ENCODE measurements at regions not wholly inside any gene's neighbourhood (a gene's known extent, or its start where the extent isn't known, plus 50 kb on each side); places are given as distances from the start of the nearest gene placed in this dataset.

GRCh38 chr17:13355054-13355453, 246.7 kb downstream of the HS3ST3A1 start:
- Mint-ChIP-seq H3K9me3 (no peaks in the 10 kb centered on the region), H3K27me3 (ENCODE audit: low read depth) (no peaks in the 10 kb centered on the region), H3K4me3 (no peak overlapping the region), H3K36me3 (no peaks in the 10 kb centered on the region), H3K27ac (no peak overlapping the region), H3K4me1 (peaks cover 6% of the 10 kb centered on the region)
- DNase-seq (ENCODE audit: low spot score in 2 of 2, unreplicated experiment in 2 of 2) = no peak
- TF ChIP-seq, protein P1, sequence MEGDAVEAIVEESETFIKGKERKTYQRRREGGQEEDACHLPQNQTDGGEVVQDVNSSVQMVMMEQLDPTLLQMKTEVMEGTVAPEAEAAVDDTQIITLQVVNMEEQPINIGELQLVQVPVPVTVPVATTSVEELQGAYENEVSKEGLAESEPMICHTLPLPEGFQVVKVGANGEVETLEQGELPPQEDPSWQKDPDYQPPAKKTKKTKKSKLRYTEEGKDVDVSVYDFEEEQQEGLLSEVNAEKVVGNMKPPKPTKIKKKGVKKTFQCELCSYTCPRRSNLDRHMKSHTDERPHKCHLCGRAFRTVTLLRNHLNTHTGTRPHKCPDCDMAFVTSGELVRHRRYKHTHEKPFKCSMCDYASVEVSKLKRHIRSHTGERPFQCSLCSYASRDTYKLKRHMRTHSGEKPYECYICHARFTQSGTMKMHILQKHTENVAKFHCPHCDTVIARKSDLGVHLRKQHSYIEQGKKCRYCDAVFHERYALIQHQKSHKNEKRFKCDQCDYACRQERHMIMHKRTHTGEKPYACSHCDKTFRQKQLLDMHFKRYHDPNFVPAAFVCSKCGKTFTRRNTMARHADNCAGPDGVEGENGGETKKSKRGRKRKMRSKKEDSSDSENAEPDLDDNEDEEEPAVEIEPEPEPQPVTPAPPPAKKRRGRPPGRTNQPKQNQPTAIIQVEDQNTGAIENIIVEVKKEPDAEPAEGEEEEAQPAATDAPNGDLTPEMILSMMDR (IDR thresholded peaks at IDR 0.05; ENCODE audit: unreplicated experiment) = no peak

GRCh38 chr17:13353590-13353989, 248.1 kb downstream of the HS3ST3A1 start:
- no peak overlapping the region for H3K4me3 Mint-ChIP-seq
- DNase-seq (ENCODE audit: low spot score in 2 of 2, unreplicated experiment in 2 of 2) = no peak
- TF ChIP-seq, protein P1 (IDR thresholded peaks at IDR 0.05; ENCODE audit: unreplicated experiment) = no peak
- no peaks in the 10 kb centered on the region for H3K9me3 Mint-ChIP-seq
- no peaks in the 10 kb centered on the region for H3K36me3 Mint-ChIP-seq
- no peak overlapping the region for H3K27ac Mint-ChIP-seq
- H3K27me3 Mint-ChIP-seq (ENCODE audit: low read depth) = no peaks in the 10 kb centered on the region
- H3K4me1 Mint-ChIP-seq = peaks cover 6% of the 10 kb centered on the region

GRCh38 chr17:13352747-13353415, 248.8 kb downstream of the HS3ST3A1 start:
- H3K36me3 Mint-ChIP-seq = no peaks in the 10 kb centered on the region
- TF ChIP-seq, protein P1 (IDR thresholded peaks at IDR 0.05; ENCODE audit: unreplicated experiment) = no peak
- H3K27ac Mint-ChIP-seq = no peak overlapping the region
- peaks cover 6% of the 10 kb centered on the region for H3K4me1 Mint-ChIP-seq
- H3K27me3 Mint-ChIP-seq (ENCODE audit: low read depth) = no peaks in the 10 kb centered on the region
- no peaks in the 10 kb centered on the region for H3K9me3 Mint-ChIP-seq
- no peak for DNase-seq (ENCODE audit: low spot score in 2 of 2, unreplicated experiment in 2 of 2)
- H3K4me3 Mint-ChIP-seq = no peak overlapping the region

DNA sequence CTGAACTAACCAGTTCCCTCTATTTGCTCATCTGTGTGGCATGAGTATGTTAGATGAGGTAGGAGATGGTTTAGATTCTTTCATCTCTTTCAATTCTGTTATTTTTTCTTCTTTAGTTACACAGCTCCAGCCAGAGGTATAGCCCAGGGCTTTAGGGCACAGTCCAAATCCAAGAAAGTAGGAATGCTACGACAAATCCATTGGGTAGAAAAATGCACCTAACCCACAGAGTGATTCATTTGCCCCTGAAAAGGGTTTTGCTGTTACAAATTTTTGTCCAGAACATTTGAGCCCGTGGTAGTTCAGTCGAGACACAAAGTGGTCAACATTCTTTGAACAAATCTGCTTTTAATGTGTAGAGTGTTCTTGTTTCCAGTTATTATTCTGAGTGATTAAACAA, 250.7 kb downstream of the HS3ST3A1 start:
- Mint-ChIP-seq H3K27me3 (ENCODE audit: low read depth) (no peaks in the 10 kb centered on the region), H3K4me3 (no peak overlapping the region), H3K36me3 (no peaks in the 10 kb centered on the region), H3K4me1 (peaks cover 6% of the 10 kb centered on the region), H3K27ac (no peak overlapping the region), H3K9me3 (peaks cover 8% of the 10 kb centered on the region)
- TF ChIP-seq, protein P1 (IDR thresholded peaks at IDR 0.05; ENCODE audit: unreplicated experiment) = no peak
- no peak for DNase-seq (ENCODE audit: low spot score in 2 of 2, unreplicated experiment in 2 of 2)

DNA sequence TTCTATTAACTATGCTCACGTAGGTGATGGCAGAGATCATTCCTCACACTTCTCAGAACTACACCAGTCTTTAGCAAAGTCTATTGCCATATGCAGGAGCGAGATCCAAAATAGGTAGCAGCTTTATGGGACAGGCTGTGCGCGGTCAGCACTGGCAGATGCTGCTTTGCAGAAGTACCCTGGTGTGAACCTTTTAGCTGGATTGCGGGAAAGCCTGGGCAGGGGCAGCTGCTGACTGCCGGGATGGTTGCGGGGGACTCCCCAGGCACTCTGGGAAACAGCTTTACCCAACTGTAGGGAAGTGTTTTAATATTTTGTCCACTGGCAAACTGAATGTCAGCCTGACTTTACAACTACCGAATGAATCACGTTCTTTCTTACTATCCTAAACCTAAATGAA, 251.3 kb downstream of the HS3ST3A1 start:
- H3K9me3 Mint-ChIP-seq = peaks cover 8% of the 10 kb centered on the region
- peaks cover 6% of the 10 kb centered on the region for H3K4me1 Mint-ChIP-seq
- H3K36me3 Mint-ChIP-seq = no peaks in the 10 kb centered on the region
- TF ChIP-seq, protein P1 (IDR thresholded peaks at IDR 0.05; ENCODE audit: unreplicated experiment) = no peak
- DNase-seq (ENCODE audit: low spot score in 2 of 2, unreplicated experiment in 2 of 2) = no peak
- H3K27ac Mint-ChIP-seq = no peak overlapping the region
- H3K4me3 Mint-ChIP-seq = no peak overlapping the region
- no peaks in the 10 kb centered on the region for H3K27me3 Mint-ChIP-seq (ENCODE audit: low read depth)
